Pons (tissue), 1 donor: ENCODE measurements at regions not wholly inside any gene's neighbourhood (a gene's known extent, or its start where the extent isn't known, plus 50 kb on each side); places are given as distances from the start of the nearest gene placed in this dataset.
"Not testable (repeated sequence)": the region's sequence is repeated elsewhere in the genome, so short reads cannot be mapped to it uniquely, and the experiment has no call there.

ENCODE experiments used
- DNase-seq: peaks from one replicate; pipeline ENCODE4 v3.0.0-alpha.2; 2016; ENCODE audit warnings: low spot score

DNA sequence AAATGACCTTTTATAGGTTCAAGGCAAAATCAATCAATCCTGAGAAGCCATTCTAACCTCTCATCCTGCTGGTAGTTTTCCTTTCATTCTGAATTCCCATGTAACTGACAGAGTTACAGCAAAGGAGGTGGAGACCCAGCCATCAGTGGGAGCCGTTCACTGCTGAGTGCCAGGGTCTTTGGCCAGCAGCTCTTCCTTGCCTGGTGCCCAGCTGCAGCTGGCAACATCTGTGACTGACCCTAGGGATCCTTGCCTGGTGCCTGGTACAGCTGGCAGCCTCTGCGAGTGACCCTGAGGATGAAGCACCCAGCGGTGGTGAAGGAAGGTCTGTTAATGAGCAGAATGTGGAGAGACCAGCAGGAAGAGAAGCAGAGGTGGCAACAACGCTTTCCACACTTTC, 314.6 kb downstream of the THBS2 start:
- DNase-seq, result no peak

GRCh38 chr6:168938546-168938945, 315.1 kb downstream of the THBS2 start:
- no peak for DNase-seq

- no peak for DNase-seq
Measured at GRCh38 chr6:168937054-168937453, 316.6 kb downstream of the THBS2 start.

DNA sequence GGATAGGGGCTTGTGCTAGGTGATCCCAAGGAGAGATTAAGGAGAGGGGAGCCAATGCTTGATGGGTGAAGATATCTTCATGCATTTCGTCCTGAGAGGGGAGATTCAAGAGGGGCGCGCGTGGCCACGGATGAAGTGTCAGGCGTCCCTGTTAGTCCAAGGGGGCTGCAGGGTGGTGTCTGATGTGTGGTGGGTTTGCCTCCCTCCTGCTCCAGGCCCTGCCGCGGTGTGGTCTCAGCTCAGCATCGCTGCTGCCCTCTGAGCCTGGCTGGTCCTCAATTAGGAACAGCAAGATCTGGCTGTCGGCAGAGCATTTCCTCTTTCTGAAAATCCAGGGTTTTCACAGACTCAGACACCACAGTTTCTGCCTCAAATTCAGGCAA, 318.0 kb downstream of the THBS2 start:
- DNase-seq, result no peak

DNA sequence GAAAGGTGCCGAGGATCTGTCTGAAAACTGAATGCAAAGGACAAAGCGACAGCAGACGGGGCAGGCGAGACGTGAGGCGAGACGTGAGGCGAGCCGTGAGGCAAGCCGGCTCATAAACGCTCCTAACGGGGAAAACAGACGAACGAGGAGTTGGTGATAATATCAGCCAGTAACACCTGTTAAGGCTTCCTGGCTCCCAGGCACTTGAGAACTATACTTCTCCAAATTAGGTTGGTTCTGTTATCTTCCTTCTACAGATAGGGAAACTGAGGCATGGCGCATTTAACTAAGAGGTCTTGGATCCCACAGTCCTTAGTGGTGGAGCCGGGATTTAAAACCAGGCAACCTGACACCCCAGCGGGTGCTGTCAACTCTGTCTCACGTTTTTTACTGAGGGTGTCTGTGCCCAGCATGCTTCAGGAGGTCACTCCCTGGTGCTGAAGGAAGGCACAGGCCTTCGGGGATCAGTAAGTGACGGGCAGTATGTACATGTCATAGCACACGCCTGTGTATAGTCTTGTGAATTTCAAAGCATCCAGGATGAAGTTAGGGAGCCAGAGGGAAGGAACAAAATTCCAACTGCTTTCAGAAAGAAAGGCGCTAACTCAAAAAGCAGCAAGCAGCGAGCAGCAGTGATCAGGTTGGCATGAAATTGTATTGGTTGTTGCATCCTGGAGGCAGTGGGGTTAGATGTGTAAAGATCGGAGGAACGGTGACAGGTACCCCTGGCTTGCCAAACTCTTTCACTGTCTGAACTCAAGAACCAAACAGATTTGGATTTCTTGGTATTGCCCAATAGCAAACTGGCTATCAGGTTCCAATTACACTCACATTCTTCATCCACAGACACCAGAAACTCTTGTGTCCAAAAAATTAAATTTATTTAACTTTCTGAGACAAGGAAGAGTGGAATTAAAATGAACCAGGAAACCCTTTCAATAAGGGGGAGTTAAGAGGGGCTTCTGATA, 318.7 kb downstream of the THBS2 start:
- no peak for DNase-seq

DNA sequence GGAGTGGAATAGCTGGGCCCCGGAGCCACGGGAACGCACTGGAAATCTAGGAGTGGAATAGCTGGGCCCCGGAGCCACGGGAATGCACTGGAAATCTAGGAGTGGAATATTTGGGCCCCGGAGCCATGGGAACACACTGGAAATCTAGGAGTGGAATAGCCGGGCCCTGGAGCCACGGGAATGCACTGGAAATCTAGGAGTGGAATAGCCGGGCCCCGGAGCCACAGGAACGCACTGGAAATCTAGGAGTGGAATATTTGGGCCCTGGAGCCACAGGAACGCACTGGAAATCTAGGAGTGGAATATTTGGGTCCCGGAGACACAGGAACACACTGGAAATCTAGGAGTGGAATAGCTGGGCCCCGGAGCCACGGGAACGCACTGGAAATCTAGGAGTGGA, 321.5 kb downstream of the THBS2 start:
- not testable (repeated sequence) for DNase-seq

DNA sequence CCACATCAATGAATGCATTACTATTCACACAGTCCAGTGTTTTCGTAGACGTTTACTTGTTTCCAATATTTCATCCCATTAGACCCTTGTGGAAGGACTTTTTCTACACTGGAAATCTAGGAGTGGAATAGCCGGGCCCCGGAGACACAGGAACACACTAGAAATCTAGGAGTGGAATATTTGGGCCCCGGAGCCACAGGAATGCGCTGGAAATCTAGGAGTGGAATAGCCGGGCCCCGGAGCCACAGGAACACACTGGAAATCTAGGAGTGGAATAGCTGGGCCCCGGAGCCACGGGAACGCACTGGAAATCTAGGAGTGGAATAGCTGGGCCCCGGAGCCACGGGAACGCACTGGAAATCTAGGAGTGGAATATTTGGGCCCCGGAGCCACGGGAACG, 322.6 kb downstream of the THBS2 start:
- not testable (repeated sequence) for DNase-seq

DNA sequence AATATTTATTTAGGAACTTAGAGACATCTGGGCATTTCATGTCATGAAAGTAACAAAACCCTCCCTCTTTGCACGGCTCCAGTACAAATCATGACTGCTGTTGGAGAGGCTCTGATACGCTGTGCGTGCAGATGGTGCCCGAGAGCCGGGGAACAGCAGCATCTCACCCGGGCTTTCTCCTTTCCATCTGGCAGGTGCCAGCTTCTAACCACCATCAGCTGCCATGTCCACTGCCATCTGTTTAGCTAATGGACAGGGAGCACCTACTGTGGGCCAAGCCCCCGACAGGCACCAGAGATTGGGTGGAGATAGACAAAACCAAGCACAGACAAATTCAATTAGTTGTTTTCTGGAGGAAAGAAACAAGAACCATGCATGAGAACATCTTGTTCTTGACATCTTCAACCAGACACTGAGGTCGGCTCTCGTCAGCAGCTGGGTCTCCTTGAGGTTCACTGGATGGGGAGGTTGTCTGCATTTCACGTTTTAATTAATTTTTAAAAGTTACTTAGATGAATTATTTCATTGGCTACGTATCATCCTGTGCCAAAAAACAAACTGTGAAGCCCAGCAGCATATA, 323.7 kb downstream of the THBS2 start:
- no peak for DNase-seq

DNA sequence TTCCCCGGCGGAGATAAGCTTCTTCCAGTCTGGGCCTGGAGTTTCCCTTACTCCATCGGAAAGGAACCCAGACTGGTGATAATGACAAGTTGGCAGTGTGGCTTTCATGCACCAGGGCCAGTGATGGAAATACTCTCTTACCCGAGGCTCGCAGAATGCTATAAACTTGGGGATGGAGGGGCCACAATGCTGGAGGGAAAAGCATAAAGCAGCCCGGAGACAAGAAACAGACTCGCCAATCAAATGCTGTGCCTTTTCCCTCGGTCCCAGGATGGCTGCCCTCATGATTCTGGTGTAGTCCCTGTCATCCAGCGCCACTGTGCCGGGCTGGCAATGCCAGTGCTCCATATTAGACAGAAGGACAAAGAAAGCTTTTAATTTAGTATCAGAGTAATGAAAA, 325.6 kb downstream of the THBS2 start:
- DNase-seq, result no peak

GRCh38 chr6:168927026-168927425, 326.6 kb downstream of the THBS2 start:
- no peak for DNase-seq

- DNase-seq, result no peak
Measured at GRCh38 chr6:168926306-168926705, 327.3 kb downstream of the THBS2 start.

GRCh38 chr6:168925671-168926070, 328.0 kb downstream of the THBS2 start:
- DNase-seq, result no peak

GRCh38 chr6:168923171-168923570, 330.5 kb downstream of the THBS2 start:
- no peak for DNase-seq

DNA sequence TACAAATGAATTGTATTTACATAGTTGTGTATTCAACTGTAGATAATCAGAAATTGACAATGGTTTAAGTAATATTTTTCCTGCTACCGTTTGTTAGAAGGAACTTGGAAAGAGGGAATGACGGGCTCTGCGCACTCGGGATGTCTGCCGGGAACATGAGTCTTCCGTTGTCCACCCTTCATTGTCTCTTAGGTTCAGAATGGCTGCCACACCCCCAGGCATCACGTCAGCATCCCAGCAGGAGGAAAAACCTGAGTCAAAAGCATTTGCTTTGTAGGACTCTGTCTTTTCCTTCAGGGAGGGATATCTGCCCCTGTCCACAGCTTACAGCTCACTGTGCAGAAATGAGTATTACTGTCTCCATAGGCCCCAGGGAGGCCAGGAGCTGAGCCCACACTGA, 331.2 kb downstream of the THBS2 start:
- DNase-seq, result no peak

- no peak for DNase-seq
Measured at GRCh38 chr6:168920289-168920688, 333.4 kb downstream of the THBS2 start.

- no peak for DNase-seq
Measured at GRCh38 chr6:168919470-168920179, 334.0 kb downstream of the THBS2 start.

- no peak for DNase-seq
Measured at GRCh38 chr6:168916576-168917211, 337.0 kb downstream of the THBS2 start.

DNA sequence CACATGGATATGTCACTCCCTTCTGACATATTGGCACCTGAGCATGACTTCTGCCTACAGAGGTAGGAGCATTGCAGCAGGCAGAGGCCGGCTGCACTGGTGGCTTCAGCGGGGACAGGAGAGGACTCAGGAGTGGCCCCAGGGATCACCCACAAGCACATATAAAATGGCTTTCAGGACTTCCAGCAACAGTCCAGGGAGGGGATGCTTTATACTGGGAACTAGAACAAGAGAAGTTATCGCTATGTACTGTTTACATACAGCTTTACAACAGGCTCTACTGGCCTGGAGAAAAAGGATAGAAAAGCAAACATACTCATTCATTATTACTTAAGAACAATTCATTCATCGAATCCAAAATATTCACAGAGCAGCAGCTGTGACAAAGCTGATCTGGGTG, 337.8 kb downstream of the THBS2 start:
- no peak for DNase-seq

GRCh38 chr6:168915242-168915641, 338.4 kb downstream of the THBS2 start:
- no peak for DNase-seq

DNA sequence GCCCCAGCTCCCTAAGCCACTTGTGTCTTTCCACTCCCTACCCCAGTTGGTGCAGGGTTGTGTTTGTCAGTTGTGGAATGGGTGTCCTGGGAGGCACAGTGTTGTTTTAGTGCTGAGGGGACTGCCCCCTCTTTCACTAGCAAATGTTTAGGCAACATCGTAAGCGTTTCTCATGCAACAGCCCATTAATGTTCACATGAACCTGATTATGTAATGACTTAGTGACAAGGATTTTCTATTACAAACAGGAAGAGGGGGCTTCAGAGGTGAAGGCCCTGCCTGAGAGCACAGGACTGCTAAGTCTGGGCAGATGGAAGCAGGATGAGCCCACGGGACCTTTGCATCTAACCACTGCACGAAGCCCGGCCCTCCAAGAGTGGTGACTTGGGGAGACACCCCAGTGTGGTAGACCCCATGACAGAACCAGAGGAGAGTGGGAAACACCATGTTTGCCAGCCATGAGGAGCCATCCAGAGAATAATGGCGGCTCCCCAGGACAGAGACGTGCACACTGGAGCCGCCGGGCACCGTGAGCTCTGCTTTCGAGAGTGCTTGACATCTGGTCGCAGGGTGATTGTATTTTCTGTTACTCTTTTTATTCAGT, 339.7 kb downstream of the THBS2 start:
- no peak for DNase-seq

DNA sequence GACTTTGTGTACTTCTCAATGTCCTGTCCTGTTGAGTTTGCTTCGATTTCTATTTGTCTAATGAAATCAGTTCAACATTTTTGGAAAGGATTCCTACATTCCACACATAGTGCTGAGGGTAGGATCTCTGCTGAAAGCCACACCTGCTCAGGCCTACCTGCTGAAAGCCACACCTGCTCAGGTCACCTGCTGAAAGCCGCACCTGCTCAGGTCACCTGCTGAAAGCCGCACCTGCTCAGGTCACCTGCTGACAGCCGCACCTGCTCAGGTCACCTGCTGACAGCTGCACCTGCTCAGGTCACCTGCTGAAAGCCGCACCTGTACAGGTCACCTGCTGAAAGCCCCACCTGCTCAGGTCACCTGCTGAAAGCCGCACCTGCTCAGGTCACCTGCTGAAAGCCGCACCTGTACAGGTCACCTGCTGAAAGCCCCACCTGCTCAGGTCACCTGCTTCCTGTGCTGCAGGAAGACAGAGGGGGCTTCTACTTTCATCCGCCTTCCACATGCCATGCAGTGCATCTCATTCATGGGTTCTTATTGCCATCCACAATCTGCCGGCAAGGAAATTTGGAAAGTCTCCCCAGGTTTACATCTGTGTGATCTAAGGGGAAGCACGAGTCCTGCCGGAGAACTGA, 340.3 kb downstream of the THBS2 start:
- not testable (repeated sequence) for DNase-seq

DNA sequence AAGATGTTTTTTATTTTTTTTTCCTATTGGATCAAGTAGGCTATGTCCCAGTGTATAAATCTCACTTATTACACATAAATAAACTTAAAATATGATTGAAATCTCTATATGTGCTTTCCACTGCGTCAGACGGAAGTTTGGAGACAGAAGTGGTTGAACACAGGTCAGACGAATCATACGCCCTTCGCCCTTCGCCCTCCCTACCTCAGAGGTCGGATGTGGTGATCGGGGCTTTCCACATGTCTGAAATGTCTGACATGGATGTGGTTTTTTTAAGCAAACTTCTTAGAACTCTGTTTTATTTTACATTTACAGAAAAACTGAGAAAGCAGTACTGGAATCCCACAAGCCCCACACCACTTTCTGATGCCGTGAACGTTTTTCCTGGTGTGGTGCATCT, 344.4 kb downstream of the THBS2 start:
- DNase-seq, result no peak
